ENCODE measurements at regions not wholly inside any gene's neighbourhood (a gene's known extent, or its start where the extent isn't known, plus 50 kb on each side); places are given as distances from the start of the nearest gene placed in this dataset.

DNA sequence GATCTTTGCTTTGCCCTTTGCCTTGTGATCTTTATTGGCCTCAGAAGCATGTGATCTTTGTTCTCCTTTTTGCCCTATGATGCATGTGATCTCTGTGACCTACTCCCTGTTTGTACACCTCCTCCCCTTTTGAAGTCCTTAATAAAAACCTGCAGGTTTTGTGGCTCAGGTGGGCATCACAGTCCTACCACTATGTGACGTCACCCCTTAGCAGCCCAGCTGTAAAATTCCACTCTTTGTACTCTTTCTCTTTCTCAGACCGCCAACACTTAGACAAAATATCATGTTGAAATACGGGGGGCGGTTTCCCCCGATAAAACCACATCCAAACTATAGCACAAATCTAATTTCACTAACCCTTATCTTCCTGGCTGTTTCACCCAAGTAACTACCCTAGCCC is 76.7 kb upstream of the RAPGEF4 start:
- DNase-seq (ENCODE audit: low read depth in 4 of 4, low spot score in 3 of 4): no peak

GRCh38 chr2:172662099-172662498 is 73.5 kb upstream of the RAPGEF4 start:
- no peak for DNase-seq (ENCODE audit: low read depth in 4 of 4, low spot score in 3 of 4)

DNA sequence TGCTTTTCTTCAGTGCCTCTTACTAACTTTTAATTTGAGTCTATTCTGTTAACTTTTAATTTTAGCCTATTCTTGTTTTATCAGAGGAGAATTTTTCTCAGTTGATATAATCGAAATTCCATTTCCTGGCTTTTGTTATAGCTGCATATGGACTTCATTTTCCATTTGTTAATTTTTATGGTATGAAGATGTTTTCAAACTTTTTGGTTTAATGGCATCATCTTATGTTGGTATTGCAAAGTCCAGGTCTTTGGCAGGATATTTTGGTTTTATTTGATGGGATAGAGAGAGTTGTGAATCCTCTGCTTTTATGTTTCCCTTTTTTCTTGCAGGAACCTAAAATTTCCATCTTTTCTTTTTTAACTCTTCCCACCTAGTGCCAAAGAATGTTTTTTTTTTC is 70.9 kb upstream of the RAPGEF4 start:
- DNase-seq (ENCODE audit: low read depth in 4 of 4, low spot score in 3 of 4): no peak

- DNase-seq (ENCODE audit: low read depth in 4 of 4, low spot score in 3 of 4): no peak
Measured at GRCh38 chr2:172667581-172668325, 67.9 kb upstream of the RAPGEF4 start.

GRCh38 chr2:172671501-172671900 is 64.1 kb upstream of the RAPGEF4 start:
- no peak for DNase-seq (ENCODE audit: low read depth in 4 of 4, low spot score in 3 of 4)

DNA sequence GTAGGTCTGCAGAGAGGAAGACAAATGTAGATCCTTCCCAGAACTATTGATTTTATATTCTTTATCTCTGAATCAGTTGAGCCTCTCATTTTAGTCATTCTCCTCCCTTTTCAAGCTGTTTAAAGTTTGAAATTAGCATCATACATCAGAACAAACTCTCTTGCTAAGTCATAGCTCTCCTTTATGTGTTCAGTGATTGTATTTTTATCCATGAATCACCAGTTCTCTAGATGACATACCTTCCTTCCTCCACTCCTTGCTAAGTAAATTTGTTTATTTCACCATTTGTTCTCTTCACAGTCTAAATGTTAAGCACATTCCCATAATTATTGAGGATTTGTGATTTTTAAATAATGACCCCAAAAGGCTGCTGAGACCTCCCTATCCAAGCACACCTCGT is 63.5 kb upstream of the RAPGEF4 start:
- DNase-seq (ENCODE audit: low read depth in 4 of 4, low spot score in 3 of 4): no peak

GRCh38 chr2:172673056-172673683 is 62.5 kb upstream of the RAPGEF4 start:
- no peak for DNase-seq (ENCODE audit: low read depth in 4 of 4, low spot score in 3 of 4)

DNA sequence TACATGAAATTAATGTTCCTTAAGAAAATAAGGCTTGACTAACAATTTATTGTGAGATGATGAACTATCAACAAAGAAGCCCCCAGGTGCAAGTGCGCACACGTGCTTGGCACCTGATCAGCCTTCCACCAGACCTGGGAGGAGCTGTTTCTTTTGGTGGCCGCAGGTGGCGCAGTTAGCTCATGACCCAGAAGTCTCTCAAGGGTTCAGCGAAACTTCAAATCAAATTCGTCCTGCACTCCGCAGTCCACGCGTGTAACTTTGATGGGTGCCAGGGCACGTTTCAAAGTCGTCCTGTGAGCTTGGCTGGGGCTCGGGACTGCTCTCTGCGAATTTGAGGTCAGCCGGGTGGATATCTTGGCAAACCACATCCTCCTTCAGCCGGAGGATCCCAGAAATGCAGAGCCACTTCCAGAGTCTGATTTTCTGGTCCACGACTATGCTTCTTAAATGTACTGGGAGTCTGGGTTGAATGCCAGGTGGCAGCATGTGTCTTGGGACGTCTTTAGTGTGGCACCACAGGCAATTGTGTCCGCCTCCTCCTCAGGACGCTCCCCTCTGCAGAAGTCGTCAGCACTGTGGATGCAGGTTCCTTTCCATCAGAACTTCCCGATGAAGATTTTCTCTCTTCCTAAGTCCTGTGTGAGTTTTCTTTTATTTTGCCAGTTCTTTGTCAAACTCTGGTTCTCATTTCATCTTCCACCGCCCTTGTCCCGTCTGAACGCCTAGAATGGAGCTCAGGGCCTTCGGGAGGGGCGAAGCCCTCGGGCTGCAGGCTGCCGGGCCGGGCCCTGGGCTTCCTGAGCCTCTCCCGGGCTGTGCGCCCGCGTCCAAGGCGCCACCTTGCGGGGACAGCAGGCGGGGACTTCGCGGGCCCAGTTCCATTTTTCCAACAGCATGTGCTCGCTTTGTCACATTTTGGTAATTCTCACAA is 61.3 kb upstream of the RAPGEF4 start:
- no peak for DNase-seq (ENCODE audit: low read depth in 4 of 4, low spot score in 3 of 4)

DNA sequence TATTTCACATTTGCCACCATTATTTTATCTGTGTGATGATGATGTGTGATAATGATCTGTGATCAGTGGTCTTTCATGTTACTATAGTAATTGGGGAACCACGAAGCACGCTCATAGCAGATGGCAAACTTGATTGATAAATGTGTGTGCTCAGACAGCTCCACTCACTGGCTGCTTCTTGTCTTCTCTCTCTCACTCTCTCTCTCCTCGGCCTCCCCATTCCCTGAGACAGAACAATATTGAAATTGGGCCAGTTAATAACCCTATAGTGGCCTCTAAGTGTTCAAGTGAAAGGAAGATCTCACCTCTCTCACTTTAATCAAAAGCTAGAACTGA is 60.7 kb upstream of the RAPGEF4 start:
- no peak for DNase-seq (ENCODE audit: low read depth in 4 of 4, low spot score in 3 of 4)

DNA sequence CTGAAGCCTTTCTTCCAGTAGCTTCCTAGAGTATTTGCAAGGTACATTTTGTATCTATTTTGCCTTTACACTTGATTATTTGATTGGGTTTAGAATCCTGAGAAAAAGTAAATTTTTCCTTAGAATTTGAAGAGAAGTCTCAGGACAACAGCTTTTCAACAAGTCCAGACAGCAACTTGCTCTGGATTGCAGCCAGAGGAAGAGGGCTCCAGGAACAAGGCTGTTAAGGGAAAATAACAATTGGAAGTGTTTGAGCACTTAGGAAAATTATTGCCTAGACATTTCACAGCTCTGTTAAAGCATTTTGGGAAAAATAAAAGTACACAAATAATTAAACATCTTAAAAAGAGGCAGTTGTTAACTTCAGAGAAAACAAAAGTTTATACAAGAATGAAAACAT is 58.3 kb upstream of the RAPGEF4 start:
- no peak for DNase-seq (ENCODE audit: low read depth in 4 of 4, low spot score in 3 of 4)

DNA sequence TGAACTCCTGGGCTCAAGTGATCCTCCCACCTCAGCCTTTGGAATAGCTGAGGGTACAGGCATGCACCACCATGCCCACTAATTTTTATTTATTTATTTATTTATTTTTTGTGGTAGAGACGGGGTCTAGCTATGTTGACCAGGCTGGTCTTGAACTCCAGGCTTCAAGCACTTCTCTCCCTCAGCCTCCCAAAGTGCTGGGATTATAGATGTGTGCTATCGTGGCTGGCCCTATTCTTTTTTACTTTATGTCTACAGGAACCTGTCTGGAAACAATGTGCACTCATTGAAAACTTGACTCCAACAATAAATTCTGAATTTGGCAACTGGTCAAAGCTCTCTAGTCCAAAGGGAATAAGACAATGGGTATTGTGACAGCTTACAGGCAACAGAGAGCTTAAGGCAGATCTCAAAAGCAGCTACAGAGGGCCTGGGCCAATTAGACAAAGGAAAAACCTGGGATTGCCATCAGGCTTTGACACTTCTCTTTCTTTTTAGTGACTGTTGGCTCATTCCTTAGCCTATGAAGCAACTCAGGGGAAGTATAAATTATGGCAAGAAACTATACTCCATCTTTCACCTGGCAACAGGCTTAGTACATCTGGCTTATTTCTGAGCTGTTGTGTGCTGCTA is 55.1 kb upstream of the RAPGEF4 start:
- DNase-seq (ENCODE audit: low read depth in 4 of 4, low spot score in 3 of 4): peak in 3 of 4 donors; percentile 12 to 24 (median 15)

- DNase-seq (ENCODE audit: low read depth in 4 of 4, low spot score in 3 of 4): no peak
Measured at GRCh38 chr2:172685467-172685866, 50.2 kb upstream of the RAPGEF4 start.
